GM12891 (cell line): ENCODE measurements at regions not wholly inside any gene's neighbourhood (a gene's known extent, or its start where the extent isn't known, plus 50 kb on each side); places are given as distances from the start of the nearest gene placed in this dataset.
"Not testable (repeated sequence)": the region's sequence is repeated elsewhere in the genome, so short reads cannot be mapped to it uniquely, and the experiment has no call there.

Source experiments
- DNase-seq: peaks from one replicate; pipeline ENCODE4 v3.0.0; 2011; ENCODE audit warnings: low spot score; ENCODE audit not compliant: insufficient read length
- FAIRE-seq: peaks from 2 replicates; lab custom pipeline; 2011; peaks lifted over from hg19 to GRCh38; lab: Jason Lieb, UNC
- PAX5 ChIP-seq: IDR thresholded peaks from 2 replicates; pipeline ENCODE4 v1.6.1; 2011; ENCODE audit warnings: low read length, moderate library complexity, mild to moderate bottlenecking; ENCODE audit not compliant: insufficient read depth, severe bottlenecking
- POLR2A ChIP-seq: IDR thresholded peaks from 2 replicates; pipeline ENCODE4 v1.6.1; 2011; ENCODE audit warnings: low read depth, low read length, control low read depth
- POLR2AphosphoS5 ChIP-seq: IDR thresholded peaks from 2 replicates; pipeline ENCODE4 v1.6.1; 2011; ENCODE audit warnings: low read depth, low read length, control low read depth
- POU2F2 ChIP-seq: IDR thresholded peaks from 2 replicates; pipeline ENCODE4 v1.6.1; 2011; ENCODE audit warnings: low read depth, mild to moderate bottlenecking, control low read depth, low read length, moderate library complexity
- SPI1 ChIP-seq: IDR thresholded peaks from 2 replicates; pipeline ENCODE4 v1.6.1; 2011; ENCODE audit warnings: low read depth, low read length, control low read depth
- TAF1 ChIP-seq: IDR thresholded peaks from 2 replicates; pipeline ENCODE4 v1.6.1; 2011; ENCODE audit warnings: low read depth, low read length, control low read depth

GRCh38 chr7:13802651-13803050, 186.8 kb downstream of the ETV1 start:
- no peak for FAIRE-seq
- DNase-seq, result no peak
- TF ChIP-seq PAX5, result no peak
- no peak for TF ChIP-seq POLR2A
- no peak for TF ChIP-seq POLR2AphosphoS5
- no peak for TF ChIP-seq POU2F2
- no peak for TF ChIP-seq SPI1
- TF ChIP-seq TAF1, result no peak

- DNase-seq (no peak), FAIRE-seq (no peak)
- TF ChIP-seq PAX5, result no peak
- TF ChIP-seq POLR2AphosphoS5, result no peak
- TF ChIP-seq SPI1, result no peak
- TF ChIP-seq POLR2A, result no peak
- TF ChIP-seq TAF1, result no peak
- TF ChIP-seq POU2F2, result no peak
Measured at GRCh38 chr7:13803134-13803533, 186.3 kb downstream of the ETV1 start.

- DNase-seq, FAIRE-seq: not testable (repeated sequence)
Measured at GRCh38 chr7:13806089-13806867, 183.2 kb downstream of the ETV1 start.

- DNase-seq, FAIRE-seq: not testable (repeated sequence)
Measured at GRCh38 chr7:13817230-13817629, 172.2 kb downstream of the ETV1 start.

- TF ChIP-seq PAX5 (no peak), POLR2AphosphoS5 (no peak)
- DNase-seq (no peak), FAIRE-seq (no peak)
Measured at GRCh38 chr7:13821152-13821787, 168.2 kb downstream of the ETV1 start.

GRCh38 chr7:13822678-13823077, 166.8 kb downstream of the ETV1 start:
- TF ChIP-seq POLR2AphosphoS5 (no peak), SPI1 (no peak), POLR2A (no peak), POU2F2 (no peak), TAF1 (no peak), PAX5 (no peak)
- DNase-seq, result no peak
- FAIRE-seq, result no peak

GRCh38 chr7:13826752-13827151, 162.7 kb downstream of the ETV1 start:
- TF ChIP-seq POLR2AphosphoS5 (no peak), TAF1 (no peak), POU2F2 (no peak), PAX5 (no peak), SPI1 (no peak), POLR2A (no peak)
- DNase-seq (no peak), FAIRE-seq (no peak)

- FAIRE-seq (no peak), DNase-seq (no peak)
- TF ChIP-seq POU2F2, result no peak
- no peak for TF ChIP-seq POLR2AphosphoS5
- TF ChIP-seq POLR2A, result no peak
- no peak for TF ChIP-seq TAF1
- TF ChIP-seq PAX5, result no peak
- no peak for TF ChIP-seq SPI1
Measured at GRCh38 chr7:13827716-13828115, 161.8 kb downstream of the ETV1 start.

- no peak for DNase-seq
- no peak for TF ChIP-seq SPI1
- no peak for FAIRE-seq
Measured at GRCh38 chr7:13829231-13829630, 160.2 kb downstream of the ETV1 start.

GRCh38 chr7:13829914-13830900, 159.3 kb downstream of the ETV1 start:
- no peak for FAIRE-seq
- TF ChIP-seq SPI1, result no peak
- no peak for TF ChIP-seq POU2F2
- no peak for TF ChIP-seq PAX5
- TF ChIP-seq TAF1, result no peak
- TF ChIP-seq POLR2A, result no peak
- no peak for TF ChIP-seq POLR2AphosphoS5
- DNase-seq, result no peak

- DNase-seq (no peak), FAIRE-seq (no peak)
- TF ChIP-seq PAX5 (no peak), POLR2AphosphoS5 (no peak), POU2F2 (no peak), SPI1 (no peak), TAF1 (no peak), POLR2A (no peak)
Measured at GRCh38 chr7:13832346-13832745, 157.1 kb downstream of the ETV1 start.
